OCI-LY7 (cell line): ENCODE measurements at regions not wholly inside any gene's neighbourhood (a gene's known extent, or its start where the extent isn't known, plus 50 kb on each side); places are given as distances from the start of the nearest gene placed in this dataset.
"Not testable (repeated sequence)": the region's sequence is repeated elsewhere in the genome, so short reads cannot be mapped to it uniquely, and the experiment has no call there.

Experiments used
- EZH2phosphoT487 ChIP-seq: fragments of 200-600 bp; sonication (generic); IDR thresholded peaks from 2 replicates; pipeline ENCODE4 v1.6.1; 2018; ENCODE audit warnings: low read depth, borderline replicate concordance, mild to moderate bottlenecking, mixed run types, antibody characterized with exemption, low read length, moderate library complexity, mixed read lengths
- TF ChIP-seq, protein P1 (sequence below): fragments of 200-600 bp; sonication (generic); conservative IDR thresholded peaks from 2 replicates; pipeline ENCODE4 v1.5.1; 2014; ENCODE audit warnings: mild to moderate bottlenecking, antibody characterized with exemption, low read length, moderate library complexity, mixed read lengths

DNA sequence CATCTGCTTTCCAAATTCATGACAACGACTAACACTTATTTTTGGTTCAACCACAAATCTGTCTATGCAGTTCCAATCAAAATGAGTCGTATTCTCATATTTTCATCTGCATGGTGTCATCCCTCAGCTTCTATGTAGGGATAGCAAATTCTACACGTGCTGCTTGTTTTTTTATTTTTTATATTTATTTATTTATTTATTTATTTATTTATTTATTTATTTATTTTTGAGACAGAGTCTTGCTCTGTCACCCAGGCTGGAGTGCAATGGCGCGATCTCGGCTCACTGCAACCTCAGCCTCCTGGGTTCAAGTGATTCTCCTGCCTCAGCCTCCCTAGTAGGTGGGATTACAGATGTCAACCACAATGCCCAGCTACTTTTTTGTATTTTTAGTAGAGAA, 447.2 kb downstream of the EPHA3 start:
- TF ChIP-seq, protein P1, sequence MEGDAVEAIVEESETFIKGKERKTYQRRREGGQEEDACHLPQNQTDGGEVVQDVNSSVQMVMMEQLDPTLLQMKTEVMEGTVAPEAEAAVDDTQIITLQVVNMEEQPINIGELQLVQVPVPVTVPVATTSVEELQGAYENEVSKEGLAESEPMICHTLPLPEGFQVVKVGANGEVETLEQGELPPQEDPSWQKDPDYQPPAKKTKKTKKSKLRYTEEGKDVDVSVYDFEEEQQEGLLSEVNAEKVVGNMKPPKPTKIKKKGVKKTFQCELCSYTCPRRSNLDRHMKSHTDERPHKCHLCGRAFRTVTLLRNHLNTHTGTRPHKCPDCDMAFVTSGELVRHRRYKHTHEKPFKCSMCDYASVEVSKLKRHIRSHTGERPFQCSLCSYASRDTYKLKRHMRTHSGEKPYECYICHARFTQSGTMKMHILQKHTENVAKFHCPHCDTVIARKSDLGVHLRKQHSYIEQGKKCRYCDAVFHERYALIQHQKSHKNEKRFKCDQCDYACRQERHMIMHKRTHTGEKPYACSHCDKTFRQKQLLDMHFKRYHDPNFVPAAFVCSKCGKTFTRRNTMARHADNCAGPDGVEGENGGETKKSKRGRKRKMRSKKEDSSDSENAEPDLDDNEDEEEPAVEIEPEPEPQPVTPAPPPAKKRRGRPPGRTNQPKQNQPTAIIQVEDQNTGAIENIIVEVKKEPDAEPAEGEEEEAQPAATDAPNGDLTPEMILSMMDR: not testable (repeated sequence)
- not testable (repeated sequence) for TF ChIP-seq EZH2phosphoT487
